GM19395 (cell line): ENCODE measurements at regions not wholly inside any gene's neighbourhood (a gene's known extent, or its start where the extent isn't known, plus 50 kb on each side); places are given as distances from the start of the nearest gene placed in this dataset.

Source experiments
- ATAC-seq: cut with Tn5 transposase; IDR thresholded peaks from one replicate; pipeline ENCODE4 v1.9.1; 2021; ENCODE audit warnings: mild to moderate bottlenecking, moderate library complexity; ENCODE audit not compliant: unreplicated experiment

GRCh38 chr2:71851094-71851750 is 296.4 kb downstream of the CYP26B1 start:
- ATAC-seq = no peak

- no peak for ATAC-seq
These were observed 297.3 kb downstream of the CYP26B1 start for GRCh38 chr2:71850306-71850801.

GRCh38 chr2:71849607-71850305 is 297.9 kb downstream of the CYP26B1 start:
- no peak for ATAC-seq

GRCh38 chr2:71849111-71849510 is 298.6 kb downstream of the CYP26B1 start:
- ATAC-seq = no peak

- ATAC-seq = no peak
These were observed 300.9 kb downstream of the CYP26B1 start for GRCh38 chr2:71846669-71847291.

- no peak for ATAC-seq
These were observed 301.6 kb downstream of the CYP26B1 start for GRCh38 chr2:71846072-71846471.

GRCh38 chr2:71844967-71845366 is 302.7 kb downstream of the CYP26B1 start:
- ATAC-seq = no peak

- ATAC-seq = no peak
These were observed 304.2 kb downstream of the CYP26B1 start for GRCh38 chr2:71843391-71843850.

GRCh38 chr2:71842744-71843143 is 304.9 kb downstream of the CYP26B1 start:
- ATAC-seq = no peak

GRCh38 chr2:71839826-71840225 is 307.8 kb downstream of the CYP26B1 start:
- ATAC-seq = no peak

GRCh38 chr2:71834796-71835195 is 312.9 kb downstream of the CYP26B1 start:
- ATAC-seq = no peak

- no peak for ATAC-seq
These were observed 313.7 kb downstream of the CYP26B1 start for GRCh38 chr2:71833855-71834560.

GRCh38 chr2:71833272-71833671 is 314.4 kb downstream of the CYP26B1 start:
- no peak for ATAC-seq

- no peak for ATAC-seq
These were observed 314.8 kb downstream of the CYP26B1 start for GRCh38 chr2:71832844-71833243.

GRCh38 chr2:71832388-71832787 is 315.3 kb downstream of the CYP26B1 start:
- ATAC-seq = no peak

- no peak for ATAC-seq
These were observed 316.5 kb downstream of the CYP26B1 start for GRCh38 chr2:71831193-71831577.

GRCh38 chr2:71830497-71831192 is 317.0 kb downstream of the CYP26B1 start:
- ATAC-seq = no peak

- ATAC-seq = no peak
These were observed 318.7 kb downstream of the CYP26B1 start for GRCh38 chr2:71829008-71829407.

- ATAC-seq = no peak
These were observed 319.7 kb downstream of the CYP26B1 start for GRCh38 chr2:71827973-71828372.

- no peak for ATAC-seq
These were observed 320.1 kb downstream of the CYP26B1 start for GRCh38 chr2:71827524-71827901.
